Left kidney (tissue), 1 donor: ENCODE measurements at regions not wholly inside any gene's neighbourhood (a gene's known extent, or its start where the extent isn't known, plus 50 kb on each side); places are given as distances from the start of the nearest gene placed in this dataset.
"Not testable (repeated sequence)": the region's sequence is repeated elsewhere in the genome, so short reads cannot be mapped to it uniquely, and the experiment has no call there.

Experiments
- DNase-seq: peaks from one replicate; pipeline ENCODE4 v3.0.0-alpha.2; 2013

- DNase-seq: no peak
These were observed 436.2 kb downstream of the DTWD2 start for GRCh38 chr5:118552146-118552545.

GRCh38 chr5:118551716-118552115 is 436.6 kb downstream of the DTWD2 start:
- no peak for DNase-seq

GRCh38 chr5:118551031-118551430 is 437.3 kb downstream of the DTWD2 start:
- no peak for DNase-seq

GRCh38 chr5:118548761-118549720 is 439.3 kb downstream of the DTWD2 start:
- no peak for DNase-seq

GRCh38 chr5:118545470-118545869 is 442.9 kb downstream of the DTWD2 start:
- no peak for DNase-seq

GRCh38 chr5:118544887-118545449 is 443.4 kb downstream of the DTWD2 start:
- no peak for DNase-seq

- DNase-seq: no peak
These were observed 454.4 kb downstream of the DTWD2 start for GRCh38 chr5:118533923-118534322.

- no peak for DNase-seq
These were observed 455.2 kb downstream of the DTWD2 start for GRCh38 chr5:118533156-118533555.

- DNase-seq: no peak
These were observed 457.1 kb downstream of the DTWD2 start for GRCh38 chr5:118531276-118531675.

- DNase-seq: no peak
These were observed 458.8 kb downstream of the DTWD2 start for GRCh38 chr5:118529361-118530144.

GRCh38 chr5:118522626-118523025 is 465.7 kb downstream of the DTWD2 start:
- DNase-seq: no peak

- DNase-seq: no peak
These were observed 467.5 kb downstream of the DTWD2 start for GRCh38 chr5:118520771-118521415.

- DNase-seq: no peak
These were observed 468.9 kb downstream of the DTWD2 start for GRCh38 chr5:118519466-118519865.

- DNase-seq: no peak
These were observed 469.6 kb downstream of the DTWD2 start for GRCh38 chr5:118518720-118519119.

GRCh38 chr5:118511846-118512245 is 476.5 kb downstream of the DTWD2 start:
- no peak for DNase-seq

GRCh38 chr5:118506217-118506852 is 482.0 kb downstream of the DTWD2 start:
- no peak for DNase-seq

GRCh38 chr5:118502232-118502631 is 486.1 kb downstream of the DTWD2 start:
- DNase-seq: not testable (repeated sequence)

- DNase-seq: no peak
These were observed 497.0 kb downstream of the DTWD2 start for GRCh38 chr5:118491351-118491750.

- peak; percentile 12 for DNase-seq
These were observed 501.6 kb downstream of the DTWD2 start for GRCh38 chr5:118486647-118487225.

GRCh38 chr5:118479285-118479684 is 509.1 kb downstream of the DTWD2 start:
- no peak for DNase-seq

GRCh38 chr5:118478852-118479251 is 509.5 kb downstream of the DTWD2 start:
- no peak for DNase-seq
